ENCODE measurements at regions not wholly inside any gene's neighbourhood (a gene's known extent, or its start where the extent isn't known, plus 50 kb on each side); places are given as distances from the start of the nearest gene placed in this dataset.
"Not testable (repeated sequence)": the region's sequence is repeated elsewhere in the genome, so short reads cannot be mapped to it uniquely, and the experiment has no call there.

DNA sequence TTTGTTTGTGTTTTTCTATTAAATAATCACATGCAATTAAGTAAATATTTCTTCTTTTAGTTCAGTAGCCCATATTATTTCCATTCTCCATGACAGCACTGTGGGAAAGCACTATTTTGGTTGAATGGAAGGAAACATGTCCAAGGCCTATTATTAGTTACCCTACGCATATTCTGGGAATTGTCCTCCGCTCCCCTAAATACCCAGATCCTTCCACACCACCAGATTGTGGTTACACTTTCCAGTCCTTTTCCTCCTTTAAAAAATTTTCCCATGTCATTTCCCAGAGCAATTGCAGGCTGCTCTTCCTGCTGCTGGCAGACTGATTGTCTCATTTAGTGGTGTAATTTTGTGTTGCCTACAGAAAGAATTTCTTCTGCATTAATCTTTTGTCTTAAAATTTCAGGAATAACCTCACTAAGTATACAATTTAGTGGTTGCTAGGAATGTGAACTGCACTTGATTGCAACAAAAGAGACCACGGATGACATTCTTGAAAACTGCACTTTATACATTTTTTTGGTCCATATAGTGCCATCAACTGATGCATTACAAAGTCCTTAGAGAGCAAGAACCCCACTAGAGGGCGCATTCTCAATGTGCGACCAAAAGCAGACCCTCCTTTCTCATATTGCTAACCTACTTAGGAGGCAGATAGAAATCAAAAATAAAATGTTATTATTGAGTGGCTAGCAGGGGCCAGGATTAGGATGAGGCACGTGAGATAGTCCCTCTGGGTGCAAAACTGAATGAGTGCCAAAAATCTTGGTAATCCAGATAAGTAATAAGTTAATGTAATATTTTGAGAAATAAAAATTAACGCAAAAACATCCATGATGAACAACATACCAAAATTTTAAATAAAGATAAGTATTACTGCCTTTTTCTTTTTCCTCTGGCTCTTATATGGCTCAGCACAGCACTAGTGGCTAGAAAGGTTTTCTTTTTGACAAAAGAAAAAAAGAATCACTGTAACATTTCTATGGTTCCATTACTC is 98.8 kb upstream of the IQCM start:
- WGBS (ENCODE audit: insufficient coverage, insufficient replicate concordance, low lambda C conversion rate, missing lambda C conversion rate): 35% methylated on average over 7 of the region's 7 CpGs
- Histone ChIP-seq H4K20me1 (ENCODE audit: control insufficient read depth, insufficient read depth) (no peaks in the 10 kb centered on the region), H3K36me3 (ENCODE audit: control insufficient read depth in 2 of 2, insufficient read depth in 2 of 2, low read length in 1 of 2) (no peaks in the 10 kb centered on the region), H3K79me2 (ENCODE audit: control insufficient read depth, insufficient read depth, low read length) (no peaks in the 10 kb centered on the region), H3K27ac (ENCODE audit: control insufficient read depth, insufficient read depth) (no peak overlapping the region), H3K4me3 (no peak overlapping the region), H3K4me2 (ENCODE audit: control insufficient read depth, insufficient read depth) (no peak overlapping the region), H3K4me1 (ENCODE audit: control insufficient read depth, insufficient read depth, low read length) (no peaks in the 10 kb centered on the region), H3K9ac (ENCODE audit: control insufficient read depth, insufficient read depth, low read length) (no peak overlapping the region), H3K9me3 (replicated peaks; ENCODE audit: control insufficient read depth, insufficient read depth, low read length) (no peaks in the 10 kb centered on the region), H3K27me3 (replicated peaks in 1 of 2; ENCODE audit: control insufficient read depth in 2 of 2, insufficient read depth in 2 of 2, low read length in 1 of 2) (no peaks in the 10 kb centered on the region), H2AFZ (ENCODE audit: control insufficient read depth, low read depth, low read length) (no peak overlapping the region)
- FAIRE-seq: no peak
- CTCF ChIA-PET: no interaction called here
- TF ChIP-seq PAX5 (IDR thresholded peaks at IDR 0.05; ENCODE audit: borderline replicate concordance, low read depth, low read length) (no peak), RAD21 (IDR thresholded peaks at IDR 0.05; ENCODE audit: insufficient read depth, low read depth, low read length) (peak; percentile 33; the same call in 1 of the 2 replicates), SUZ12 (IDR thresholded peaks at IDR 0.05; ENCODE audit: unreplicated experiment) (no peak), SREBF1 (IDR thresholded peaks at IDR 0.05; ENCODE audit: low read length) (no peak), SIN3A (IDR thresholded peaks at IDR 0.05; ENCODE audit: low read depth, low read length) (no peak), SMAD1 (IDR thresholded peaks at IDR 0.05; ENCODE audit: low read depth, partially characterized antibody) (no peak), ZNF274 (IDR thresholded peaks at IDR 0.05; ENCODE audit: insufficient read depth, insufficient read length) (no peak), SMC3 (IDR thresholded peaks at IDR 0.05; ENCODE audit: borderline replicate concordance, low read length) (peak; percentile 14; the same call in 1 of the 2 replicates), SP1 (IDR thresholded peaks at IDR 0.05; ENCODE audit: low read depth, low read length) (no peak), POLR2A (IDR thresholded peaks at IDR 0.05; ENCODE audit: low read depth, low read length) (no peak)
- TF ChIP-seq, protein P1, sequence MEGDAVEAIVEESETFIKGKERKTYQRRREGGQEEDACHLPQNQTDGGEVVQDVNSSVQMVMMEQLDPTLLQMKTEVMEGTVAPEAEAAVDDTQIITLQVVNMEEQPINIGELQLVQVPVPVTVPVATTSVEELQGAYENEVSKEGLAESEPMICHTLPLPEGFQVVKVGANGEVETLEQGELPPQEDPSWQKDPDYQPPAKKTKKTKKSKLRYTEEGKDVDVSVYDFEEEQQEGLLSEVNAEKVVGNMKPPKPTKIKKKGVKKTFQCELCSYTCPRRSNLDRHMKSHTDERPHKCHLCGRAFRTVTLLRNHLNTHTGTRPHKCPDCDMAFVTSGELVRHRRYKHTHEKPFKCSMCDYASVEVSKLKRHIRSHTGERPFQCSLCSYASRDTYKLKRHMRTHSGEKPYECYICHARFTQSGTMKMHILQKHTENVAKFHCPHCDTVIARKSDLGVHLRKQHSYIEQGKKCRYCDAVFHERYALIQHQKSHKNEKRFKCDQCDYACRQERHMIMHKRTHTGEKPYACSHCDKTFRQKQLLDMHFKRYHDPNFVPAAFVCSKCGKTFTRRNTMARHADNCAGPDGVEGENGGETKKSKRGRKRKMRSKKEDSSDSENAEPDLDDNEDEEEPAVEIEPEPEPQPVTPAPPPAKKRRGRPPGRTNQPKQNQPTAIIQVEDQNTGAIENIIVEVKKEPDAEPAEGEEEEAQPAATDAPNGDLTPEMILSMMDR (IDR thresholded peaks at IDR 0.05 in 2 of 3, conservative IDR thresholded peaks at IDR 0.05 in 1 of 3; ENCODE audit: control insufficient read depth in 2 of 3, extremely low read depth in 1 of 3, insufficient read depth in 1 of 3, low read depth in 3 of 3, low read length in 3 of 3): peak; percentile 53 to 75 (median 72)
- TF ChIP-seq, protein P2, sequence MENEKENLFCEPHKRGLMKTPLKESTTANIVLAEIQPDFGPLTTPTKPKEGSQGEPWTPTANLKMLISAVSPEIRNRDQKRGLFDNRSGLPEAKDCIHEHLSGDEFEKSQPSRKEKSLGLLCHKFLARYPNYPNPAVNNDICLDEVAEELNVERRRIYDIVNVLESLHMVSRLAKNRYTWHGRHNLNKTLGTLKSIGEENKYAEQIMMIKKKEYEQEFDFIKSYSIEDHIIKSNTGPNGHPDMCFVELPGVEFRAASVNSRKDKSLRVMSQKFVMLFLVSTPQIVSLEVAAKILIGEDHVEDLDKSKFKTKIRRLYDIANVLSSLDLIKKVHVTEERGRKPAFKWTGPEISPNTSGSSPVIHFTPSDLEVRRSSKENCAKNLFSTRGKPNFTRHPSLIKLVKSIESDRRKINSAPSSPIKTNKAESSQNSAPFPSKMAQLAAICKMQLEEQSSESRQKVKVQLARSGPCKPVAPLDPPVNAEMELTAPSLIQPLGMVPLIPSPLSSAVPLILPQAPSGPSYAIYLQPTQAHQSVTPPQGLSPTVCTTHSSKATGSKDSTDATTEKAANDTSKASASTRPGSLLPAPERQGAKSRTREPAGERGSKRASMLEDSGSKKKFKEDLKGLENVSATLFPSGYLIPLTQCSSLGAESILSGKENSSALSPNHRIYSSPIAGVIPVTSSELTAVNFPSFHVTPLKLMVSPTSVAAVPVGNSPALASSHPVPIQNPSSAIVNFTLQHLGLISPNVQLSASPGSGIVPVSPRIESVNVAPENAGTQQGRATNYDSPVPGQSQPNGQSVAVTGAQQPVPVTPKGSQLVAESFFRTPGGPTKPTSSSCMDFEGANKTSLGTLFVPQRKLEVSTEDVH (IDR thresholded peaks at IDR 0.05; ENCODE audit: low read depth, partially characterized antibody): no peak
- intact Hi-C loops (cut with micrococcal nuclease; ENCODE audit: unreplicated experiment) (loop anchor here (1.0 to 5.0 kb wide), 2 partner anchors 329 to 637 kb away; no protein-coding TSS in a partner anchor), in situ Hi-C loops (cut with MboI) (no loop called here)
- RAD21 ChIA-PET (ENCODE audit: unreplicated experiment): no interaction called here
- ATAC-seq: peak; percentile 89
- POLR2A ChIA-PET: no interaction called here
- BruUV-seq (replicated peaks): no TSS peak
- SMC1A ChIA-PET (ENCODE audit: uncharacterized antibody, unreplicated experiment): no interaction called here
- no peak for DNase-seq (ENCODE audit: low read depth, low spot score)

DNA sequence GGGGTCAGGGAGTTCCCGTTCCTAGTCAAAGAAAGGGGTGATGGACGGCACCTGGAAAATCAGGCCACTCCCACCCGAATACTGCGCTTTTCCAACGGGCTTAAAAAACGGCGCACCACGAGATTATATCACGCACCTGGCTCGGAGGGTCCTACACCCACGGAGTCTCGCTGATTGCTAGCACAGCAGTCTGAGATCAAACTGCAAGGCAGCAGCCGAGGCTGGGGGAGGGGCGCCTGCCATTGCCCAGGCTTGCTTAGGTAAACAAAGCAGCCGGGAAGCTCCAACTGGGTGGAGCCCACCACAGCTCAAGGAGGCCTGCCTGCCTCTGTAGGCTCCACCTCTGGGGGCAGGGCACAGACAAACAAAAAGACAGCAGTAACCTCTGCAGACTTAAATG is 100.1 kb upstream of the IQCM start:
- H3K4me2 ChIP-seq (ENCODE audit: control insufficient read depth, insufficient read depth); BruUV-seq (replicated peaks); H3K4me1 ChIP-seq (ENCODE audit: control insufficient read depth, insufficient read depth, low read length); FAIRE-seq; intact Hi-C loops (cut with micrococcal nuclease; ENCODE audit: unreplicated experiment); CTCF ChIA-PET; H3K9me3 ChIP-seq (replicated peaks; ENCODE audit: control insufficient read depth, insufficient read depth, low read length); H3K79me2 ChIP-seq (ENCODE audit: control insufficient read depth, insufficient read depth, low read length); ATAC-seq; H4K20me1 ChIP-seq (ENCODE audit: control insufficient read depth, insufficient read depth); H3K9ac ChIP-seq (ENCODE audit: control insufficient read depth, insufficient read depth, low read length); POLR2A ChIA-PET; H3K36me3 ChIP-seq (ENCODE audit: control insufficient read depth in 2 of 2, insufficient read depth in 2 of 2, low read length in 1 of 2); H3K27me3 ChIP-seq (replicated peaks in 1 of 2; ENCODE audit: control insufficient read depth in 2 of 2, insufficient read depth in 2 of 2, low read length in 1 of 2); in situ Hi-C loops (cut with MboI); RAD21 ChIA-PET (ENCODE audit: unreplicated experiment); H3K27ac ChIP-seq (ENCODE audit: control insufficient read depth, insufficient read depth); H2AFZ ChIP-seq (ENCODE audit: control insufficient read depth, low read depth, low read length); H3K4me3 ChIP-seq; SMC1A ChIA-PET (ENCODE audit: uncharacterized antibody, unreplicated experiment); DNase-seq (ENCODE audit: low read depth, low spot score): not testable (repeated sequence)
- WGBS (ENCODE audit: insufficient coverage, insufficient replicate concordance, low lambda C conversion rate, missing lambda C conversion rate): 31% methylated on average over 5 of the region's 15 CpGs

Measured in GM12878 (cell line).